B cell (primary cell): ENCODE measurements at regions not wholly inside any gene's neighbourhood (a gene's known extent, or its start where the extent isn't known, plus 50 kb on each side); places are given as distances from the start of the nearest gene placed in this dataset.

ENCODE experiments used
- EZH2 ChIP-seq: IDR thresholded peaks from 2 replicates; pipeline ENCODE4 v1.6.1; 2012; ENCODE audit warnings: borderline replicate concordance, low read depth, mild to moderate bottlenecking, moderate library complexity, low read length; ENCODE audit not compliant: insufficient read depth, poor library complexity, severe bottlenecking
- TF ChIP-seq, protein P1 (sequence below): fragments of 200-600 bp; IDR thresholded peaks from one replicate; pipeline ENCODE4 v1.8.0; 2022; ENCODE audit warnings: antibody characterized with exemption, mild to moderate bottlenecking

DNA sequence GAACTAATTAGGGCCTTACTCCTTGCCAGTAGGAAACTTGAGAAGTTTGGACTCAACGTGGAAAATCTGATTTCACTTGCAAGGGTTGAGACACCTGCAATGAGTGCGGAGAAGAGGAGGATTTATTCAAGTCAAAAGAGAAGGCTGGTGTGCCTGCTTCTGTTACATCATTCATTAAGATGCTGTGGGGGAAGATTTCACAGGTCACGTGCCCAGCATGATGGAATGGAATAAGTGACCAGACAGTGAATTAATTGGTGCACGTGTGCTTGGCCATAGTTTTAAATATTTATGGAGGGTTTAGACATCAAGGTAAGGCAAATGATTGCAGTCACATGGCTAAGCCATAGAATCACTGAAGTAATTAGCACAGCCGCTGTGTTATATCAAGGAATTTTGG is 155.0 kb downstream of the C7orf25 start:
- TF ChIP-seq, protein P1, sequence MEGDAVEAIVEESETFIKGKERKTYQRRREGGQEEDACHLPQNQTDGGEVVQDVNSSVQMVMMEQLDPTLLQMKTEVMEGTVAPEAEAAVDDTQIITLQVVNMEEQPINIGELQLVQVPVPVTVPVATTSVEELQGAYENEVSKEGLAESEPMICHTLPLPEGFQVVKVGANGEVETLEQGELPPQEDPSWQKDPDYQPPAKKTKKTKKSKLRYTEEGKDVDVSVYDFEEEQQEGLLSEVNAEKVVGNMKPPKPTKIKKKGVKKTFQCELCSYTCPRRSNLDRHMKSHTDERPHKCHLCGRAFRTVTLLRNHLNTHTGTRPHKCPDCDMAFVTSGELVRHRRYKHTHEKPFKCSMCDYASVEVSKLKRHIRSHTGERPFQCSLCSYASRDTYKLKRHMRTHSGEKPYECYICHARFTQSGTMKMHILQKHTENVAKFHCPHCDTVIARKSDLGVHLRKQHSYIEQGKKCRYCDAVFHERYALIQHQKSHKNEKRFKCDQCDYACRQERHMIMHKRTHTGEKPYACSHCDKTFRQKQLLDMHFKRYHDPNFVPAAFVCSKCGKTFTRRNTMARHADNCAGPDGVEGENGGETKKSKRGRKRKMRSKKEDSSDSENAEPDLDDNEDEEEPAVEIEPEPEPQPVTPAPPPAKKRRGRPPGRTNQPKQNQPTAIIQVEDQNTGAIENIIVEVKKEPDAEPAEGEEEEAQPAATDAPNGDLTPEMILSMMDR = no peak
- TF ChIP-seq EZH2 = no peak
